VCaP (cell line): ENCODE measurements at regions not wholly inside any gene's neighbourhood (a gene's known extent, or its start where the extent isn't known, plus 50 kb on each side); places are given as distances from the start of the nearest gene placed in this dataset.

Experiments used
- H3K27ac ChIP-seq: fragments of 450-650 bp; 2 replicates; pipeline ENCODE4 v1.5.1; 2017
- TF ChIP-seq, protein P1 (sequence below): fragments of 450-650 bp; conservative IDR thresholded peaks from 2 replicates; pipeline ENCODE4 v1.5.1; 2017; ENCODE audit warnings: mild to moderate bottlenecking, moderate library complexity

DNA sequence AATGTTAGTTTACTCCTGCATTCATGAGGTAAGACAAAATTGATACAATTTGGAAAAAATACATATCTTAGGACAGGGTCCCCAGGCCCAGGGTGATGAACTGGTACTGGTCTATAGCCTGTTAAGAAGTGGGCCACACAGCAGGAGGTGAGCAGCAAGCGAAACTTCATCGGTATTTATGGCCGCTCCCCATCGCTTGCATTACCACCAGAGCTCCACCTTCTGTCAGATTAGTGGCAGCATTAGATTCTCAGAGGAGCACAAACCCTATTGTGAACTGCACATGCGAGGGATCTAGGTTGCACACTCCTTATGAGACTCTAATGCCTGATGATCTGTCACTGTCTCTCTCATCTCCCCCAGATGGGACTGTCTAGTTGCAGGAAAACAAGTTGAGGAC lies 880.6 kb downstream of the MCTP2 start:
- TF ChIP-seq, protein P1, sequence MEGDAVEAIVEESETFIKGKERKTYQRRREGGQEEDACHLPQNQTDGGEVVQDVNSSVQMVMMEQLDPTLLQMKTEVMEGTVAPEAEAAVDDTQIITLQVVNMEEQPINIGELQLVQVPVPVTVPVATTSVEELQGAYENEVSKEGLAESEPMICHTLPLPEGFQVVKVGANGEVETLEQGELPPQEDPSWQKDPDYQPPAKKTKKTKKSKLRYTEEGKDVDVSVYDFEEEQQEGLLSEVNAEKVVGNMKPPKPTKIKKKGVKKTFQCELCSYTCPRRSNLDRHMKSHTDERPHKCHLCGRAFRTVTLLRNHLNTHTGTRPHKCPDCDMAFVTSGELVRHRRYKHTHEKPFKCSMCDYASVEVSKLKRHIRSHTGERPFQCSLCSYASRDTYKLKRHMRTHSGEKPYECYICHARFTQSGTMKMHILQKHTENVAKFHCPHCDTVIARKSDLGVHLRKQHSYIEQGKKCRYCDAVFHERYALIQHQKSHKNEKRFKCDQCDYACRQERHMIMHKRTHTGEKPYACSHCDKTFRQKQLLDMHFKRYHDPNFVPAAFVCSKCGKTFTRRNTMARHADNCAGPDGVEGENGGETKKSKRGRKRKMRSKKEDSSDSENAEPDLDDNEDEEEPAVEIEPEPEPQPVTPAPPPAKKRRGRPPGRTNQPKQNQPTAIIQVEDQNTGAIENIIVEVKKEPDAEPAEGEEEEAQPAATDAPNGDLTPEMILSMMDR, result no peak
- no peak overlapping the region for H3K27ac ChIP-seq

DNA sequence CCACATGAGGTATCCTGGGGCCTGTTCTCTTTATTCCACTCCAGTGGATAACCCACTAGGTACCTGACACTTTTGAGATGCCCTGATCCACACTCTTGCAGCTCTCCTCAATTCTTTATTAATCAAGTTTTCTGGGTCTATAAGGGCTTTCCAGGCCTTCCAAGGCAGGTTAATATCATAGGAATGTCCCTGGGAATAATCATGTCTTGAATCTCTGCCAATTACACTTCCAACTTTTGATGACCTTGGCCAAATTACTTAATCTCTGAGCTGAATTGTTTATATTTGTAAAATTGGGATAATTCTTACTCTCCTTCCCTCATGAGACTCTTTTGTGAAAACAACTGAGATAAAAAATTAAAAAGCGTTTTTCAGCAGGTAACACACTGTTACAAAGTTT lies 881.7 kb downstream of the MCTP2 start:
- no peak overlapping the region for H3K27ac ChIP-seq
- TF ChIP-seq, protein P1, result no peak

DNA sequence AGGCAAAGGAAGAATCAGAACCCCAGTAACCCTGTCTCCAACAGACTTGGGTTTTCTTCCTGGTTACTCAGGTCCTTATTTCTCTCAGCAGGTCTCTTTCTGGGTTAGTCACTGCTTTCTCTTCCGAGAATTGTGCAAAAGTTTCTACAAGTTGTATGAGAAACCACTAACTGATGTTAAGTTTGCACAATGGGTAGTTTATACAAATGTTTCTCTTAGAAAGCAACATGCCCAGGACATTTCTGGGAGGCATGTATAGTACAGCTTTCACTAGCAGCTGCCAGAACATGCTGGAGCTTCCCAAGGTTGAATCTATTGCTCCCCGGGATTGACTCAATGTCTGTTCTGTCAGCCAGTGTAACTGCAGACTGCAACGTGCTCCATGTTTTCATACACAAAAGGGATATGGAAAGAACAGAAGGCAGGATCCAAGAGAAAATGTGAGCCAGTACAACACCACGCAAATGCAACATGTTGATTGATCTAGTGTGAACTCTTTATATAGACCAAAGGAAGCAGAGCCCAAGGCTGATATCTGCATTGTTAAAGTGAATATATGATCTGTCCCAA lies 887.8 kb downstream of the MCTP2 start:
- TF ChIP-seq, protein P1, result no peak
- no peak overlapping the region for H3K27ac ChIP-seq

DNA sequence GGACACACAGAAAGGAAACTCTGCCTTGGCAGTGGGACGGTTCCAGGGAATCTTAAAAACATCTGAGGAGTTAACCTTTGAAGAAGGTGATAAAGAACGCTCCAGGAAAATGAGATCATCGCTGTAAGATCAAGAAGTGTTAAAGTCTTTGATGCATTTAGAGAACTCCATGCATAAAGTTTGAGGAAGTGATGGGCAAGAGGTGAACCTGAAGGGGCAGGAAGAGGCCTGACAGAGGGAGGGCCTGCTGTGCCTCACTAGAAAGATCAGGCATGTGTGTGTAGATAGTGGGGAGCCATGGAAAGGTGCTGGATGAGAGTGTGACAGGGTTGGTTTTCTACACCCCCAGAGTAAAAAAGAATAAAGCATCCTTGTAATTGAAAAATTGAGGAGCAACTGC lies 889.2 kb downstream of the MCTP2 start:
- TF ChIP-seq, protein P1, result no peak

DNA sequence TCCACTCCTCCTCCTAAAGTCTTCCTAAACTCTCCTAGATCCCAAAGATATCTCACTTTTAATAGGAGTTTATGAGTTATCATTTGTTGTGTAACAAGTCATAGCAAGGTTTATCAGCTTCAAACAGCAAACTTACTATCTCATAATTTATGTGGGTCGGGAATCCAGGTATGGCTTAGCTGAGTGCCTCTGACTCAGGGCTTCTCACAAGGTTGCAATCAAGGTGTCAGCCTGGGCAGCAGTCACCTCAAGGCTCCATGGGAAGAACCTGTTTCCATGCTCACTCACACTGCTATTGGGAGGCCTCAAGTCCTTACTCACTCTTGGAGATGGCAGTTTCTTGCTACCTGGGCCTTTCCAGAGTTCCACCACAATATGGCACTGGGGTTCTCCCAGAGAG lies 889.8 kb downstream of the MCTP2 start:
- no peak overlapping the region for H3K27ac ChIP-seq
- TF ChIP-seq, protein P1, result no peak

More for the DNA sequence above, 889.2 kb downstream of the MCTP2 start:
- no peak overlapping the region for H3K27ac ChIP-seq

DNA sequence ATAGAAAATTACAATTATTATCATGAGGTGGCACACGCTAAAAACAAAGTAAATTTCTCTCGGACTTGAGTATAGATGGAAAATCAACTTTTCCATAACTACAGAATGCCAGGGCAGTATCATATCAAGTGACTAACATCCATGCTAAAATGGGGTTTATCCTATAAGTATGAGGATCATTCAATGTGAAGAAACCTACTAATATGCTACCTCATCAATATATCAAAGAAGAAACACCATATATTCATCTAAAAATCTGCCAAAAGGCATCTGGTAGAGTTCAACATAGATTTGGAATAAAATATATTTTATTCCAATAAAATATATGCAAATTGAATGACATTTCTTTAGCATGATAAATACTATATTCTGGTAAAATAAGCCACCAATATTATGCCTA lies 894.4 kb downstream of the MCTP2 start:
- TF ChIP-seq, protein P1, result no peak
- H3K27ac ChIP-seq, result no peak overlapping the region

DNA sequence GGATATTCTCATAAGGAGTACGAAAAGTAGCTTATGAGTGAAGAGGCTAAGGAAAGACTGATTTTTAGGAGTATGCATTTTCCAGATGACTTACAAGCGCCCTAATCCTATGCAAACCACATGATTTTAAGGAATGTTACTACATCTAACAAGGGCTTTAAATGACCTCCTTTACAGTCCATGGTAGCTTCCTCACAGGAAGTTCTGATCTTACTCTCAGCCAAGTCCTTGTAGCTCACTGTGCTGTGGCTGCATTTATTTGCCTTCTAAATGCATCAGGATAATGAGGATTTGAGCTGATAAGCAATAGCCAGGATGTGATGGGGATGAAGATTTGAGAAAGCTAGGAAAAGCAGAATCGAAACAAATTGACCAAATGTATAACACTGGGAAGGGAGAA lies 896.0 kb downstream of the MCTP2 start:
- TF ChIP-seq, protein P1, result no peak

DNA sequence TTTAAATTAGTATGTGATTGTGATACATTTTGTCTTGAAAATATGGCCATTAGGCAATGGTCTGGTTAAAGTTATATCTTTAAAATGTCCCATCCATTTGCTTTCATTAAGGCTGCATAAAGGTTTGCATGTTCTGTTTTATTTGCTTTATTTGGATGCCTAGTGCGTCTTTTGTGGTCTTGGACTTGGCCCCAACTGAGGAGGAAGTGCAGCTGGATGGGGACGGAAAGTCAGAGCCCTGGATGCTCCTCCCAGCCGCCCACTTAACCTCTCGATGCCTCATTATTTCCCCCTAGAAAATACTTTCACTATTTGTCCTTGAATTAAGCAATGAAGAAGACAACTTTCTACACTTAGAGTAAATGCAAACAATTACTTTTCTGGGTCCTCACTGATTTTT lies 898.2 kb downstream of the MCTP2 start:
- H3K27ac ChIP-seq, result no peak overlapping the region
- TF ChIP-seq, protein P1, result no peak

More for the DNA sequence above, 896.0 kb downstream of the MCTP2 start:
- no peak overlapping the region for H3K27ac ChIP-seq
